ENCODE measurements at regions not wholly inside any gene's neighbourhood (a gene's known extent, or its start where the extent isn't known, plus 50 kb on each side); places are given as distances from the start of the nearest gene placed in this dataset.

GRCh38 chr11:36738292-36738861 lies 140.3 kb upstream of the RAG2 start:
- in situ Hi-C loops (cut with HindIII; ENCODE audit: extremely low pct_ligation_motif_present, low pct_unique_long_range_greater_than_20kb) (no loop called here), intact Hi-C loops (cut with micrococcal nuclease; ENCODE audit: unreplicated experiment) (no loop called here)
- H4K20me1 ChIP-seq (ENCODE audit: insufficient read depth, low read length): no peaks in the 10 kb centered on the region
- no peak overlapping the region for H3K9ac ChIP-seq (ENCODE audit: insufficient read depth, low read depth, low read length)
- FAIRE-seq (no peak), ATAC-seq (no peak), DNase-seq (ENCODE audit: low spot score) (no peak)
- H3K36me3 ChIP-seq (replicated peaks in 1 of 2; ENCODE audit: control insufficient read depth in 1 of 2, insufficient read depth in 2 of 2, low read length in 2 of 2): no peaks in the 10 kb centered on the region
- no peak overlapping the region for H3K4me3 ChIP-seq (replicated peaks in 1 of 3; ENCODE audit: insufficient read depth in 1 of 3, low read depth in 2 of 3, low read length in 3 of 3)
- no peaks in the 10 kb centered on the region for H3K79me2 ChIP-seq (ENCODE audit: insufficient read depth, low read length)
- POLR2A ChIA-PET: no interaction called here
- BruUV-seq (replicated peaks): no TSS peak
- WGBS (ENCODE audit: low lambda C conversion rate): 2% methylated on average over 3 of the region's 3 CpGs
- H3K27me3 ChIP-seq (ENCODE audit: control insufficient read depth in 1 of 2, insufficient read depth in 2 of 2, low read length in 2 of 2): no peaks in the 10 kb centered on the region
- no peak overlapping the region for H2AFZ ChIP-seq (ENCODE audit: low read length)
- H3K9me3 ChIP-seq (ENCODE audit: low read length): no peaks in the 10 kb centered on the region
- CTCF ChIA-PET (ENCODE audit: low intra/inter-chr PET ratio, low total read pairs): no interaction called here
- H3K4me2 ChIP-seq (ENCODE audit: low read depth, low read length): no peak overlapping the region
- H3K27ac ChIP-seq (ENCODE audit: extremely low read length, insufficient read depth, low read length): no peak overlapping the region
- no peaks in the 10 kb centered on the region for H3K4me1 ChIP-seq (ENCODE audit: insufficient read depth, low read length)
- no peak for TF ChIP-seq ZNF335 (CRISPR knock-in tag; IDR thresholded peaks at IDR 0.05)
- no peak for TF ChIP-seq SAP130 (CRISPR knock-in tag; IDR thresholded peaks at IDR 0.05; ENCODE audit: low read depth)
- no peak for TF ChIP-seq PPARG (CRISPR knock-in tag; conservative IDR thresholded peaks at IDR 0.05)
- TF ChIP-seq GPBP1L1 (CRISPR knock-in tag; IDR thresholded peaks at IDR 0.05): no peak
- TF ChIP-seq RNF219 (CRISPR knock-in tag; IDR thresholded peaks at IDR 0.05): no peak
- TF ChIP-seq ZBTB2 (CRISPR knock-in tag; IDR thresholded peaks at IDR 0.05; ENCODE audit: low read depth): no peak
- no peak for TF ChIP-seq NFE2L1 (CRISPR knock-in tag; IDR thresholded peaks at IDR 0.05; ENCODE audit: borderline replicate concordance)
- no peak for TF ChIP-seq RNF2 (conservative IDR thresholded peaks at IDR 0.05; ENCODE audit: low read depth)
- TF ChIP-seq ZNF841 (CRISPR knock-in tag; IDR thresholded peaks at IDR 0.05; ENCODE audit: borderline replicate concordance): no peak
- TF ChIP-seq ZNF597 (CRISPR knock-in tag; IDR thresholded peaks at IDR 0.05): no peak

Measured in HepG2 (cell line).